ENCODE measurements at regions not wholly inside any gene's neighbourhood (a gene's known extent, or its start where the extent isn't known, plus 50 kb on each side); places are given as distances from the start of the nearest gene placed in this dataset.

GRCh38 chr4:36508394-36508793, 227.0 kb downstream of the DTHD1 start:
- no peak for ATAC-seq
- Histone ChIP-seq H3K4me1 (no peaks in the 10 kb centered on the region), H3K4me3 (no peak overlapping the region), H3K9me3 (no peaks in the 10 kb centered on the region), H3K4me2 (no peak overlapping the region), H3K27ac (no peak overlapping the region)
- CTCF ChIA-PET, result no interaction called here
- POLR2A ChIA-PET, result no interaction called here
- FAIRE-seq, result no peak
- TF ChIP-seq NR3C1 (IDR thresholded peaks at IDR 0.05), result no peak
- no peak for TF ChIP-seq PHF8 (IDR thresholded peaks at IDR 0.05; ENCODE audit: borderline replicate concordance, low read depth)
- TF ChIP-seq FOSL2 (IDR thresholded peaks at IDR 0.05), result no peak
- no peak for TF ChIP-seq FOSL2 (CRISPR knock-in tag; IDR thresholded peaks at IDR 0.05)
- TF ChIP-seq E2F6 (IDR thresholded peaks at IDR 0.05; ENCODE audit: borderline replicate concordance, low read depth), result no peak
- TF ChIP-seq JUN (IDR thresholded peaks at IDR 0.05), result no peak
- no peak for TF ChIP-seq MAZ (IDR thresholded peaks at IDR 0.05; ENCODE audit: borderline replicate concordance, low read depth, low read length)
- TF ChIP-seq HMGXB4 (CRISPR knock-in tag; IDR thresholded peaks at IDR 0.05; ENCODE audit: borderline replicate concordance), result no peak
- no peak for TF ChIP-seq SREBF2 (IDR thresholded peaks at IDR 0.05)
- TF ChIP-seq ZSCAN20 (CRISPR knock-in tag; IDR thresholded peaks at IDR 0.05), result no peak
- TF ChIP-seq FOXS1 (CRISPR knock-in tag; IDR thresholded peaks at IDR 0.05), result no peak
- TF ChIP-seq CHD4 (IDR thresholded peaks at IDR 0.05; ENCODE audit: borderline replicate concordance), result no peak
- no peak for TF ChIP-seq CEBPB (IDR thresholded peaks at IDR 0.05)
- no peak for TF ChIP-seq RCOR1 (IDR thresholded peaks at IDR 0.05; ENCODE audit: low read depth, low read length)
- no peak for TF ChIP-seq GATA3 (IDR thresholded peaks at IDR 0.05; ENCODE audit: borderline replicate concordance)
- TF ChIP-seq SMC3 (IDR thresholded peaks at IDR 0.05), result no peak
- no peak for TF ChIP-seq BHLHE40 (IDR thresholded peaks at IDR 0.05; ENCODE audit: low read depth, low read length)
- 24% methylated on average over 2 of the region's 2 CpGs for WGBS (ENCODE audit: missing lambda C conversion rate)
- DNase-seq (ENCODE audit: low read depth in 1 of 2, low spot score in 1 of 2), result no peak

GRCh38 chr4:36509845-36510244, 228.4 kb downstream of the DTHD1 start:
- 0% methylated on average over 3 of the region's 3 CpGs for WGBS (ENCODE audit: missing lambda C conversion rate)
- POLR2A ChIA-PET, result no interaction called here
- no peaks in the 10 kb centered on the region for H3K9me3 ChIP-seq
- H3K4me1 ChIP-seq, result no peaks in the 10 kb centered on the region
- H3K27ac ChIP-seq, result no peak overlapping the region
- CTCF ChIA-PET, result no interaction called here
- TF ChIP-seq HOXB13 (CRISPR knock-in tag; IDR thresholded peaks at IDR 0.05; ENCODE audit: low read depth) (no peak), HOXA7 (CRISPR knock-in tag; IDR thresholded peaks at IDR 0.05) (no peak), SMC3 (IDR thresholded peaks at IDR 0.05) (no peak), POLR2A (IDR thresholded peaks at IDR 0.05; ENCODE audit: low read length) (no peak)
- H3K4me2 ChIP-seq, result no peak overlapping the region
- no peak for DNase-seq (ENCODE audit: low read depth in 1 of 2, low spot score in 1 of 2)
- no peak for FAIRE-seq
- no peak for ATAC-seq
- no peak overlapping the region for H3K4me3 ChIP-seq

GRCh38 chr4:36511785-36512184, 230.4 kb downstream of the DTHD1 start:
- Histone ChIP-seq H3K4me2 (no peak overlapping the region), H3K4me1 (no peaks in the 10 kb centered on the region), H3K4me3 (no peak overlapping the region), H3K27ac (no peak overlapping the region), H3K9me3 (no peaks in the 10 kb centered on the region)
- DNase-seq (ENCODE audit: low read depth in 1 of 2, low spot score in 1 of 2) (no peak), FAIRE-seq (no peak), ATAC-seq (no peak)
- TF ChIP-seq FOXS1 (CRISPR knock-in tag; IDR thresholded peaks at IDR 0.05) (no peak), CTCF (IDR thresholded peaks at IDR 0.05) (no peak), CEBPB (IDR thresholded peaks at IDR 0.05) (no peak), CHD4 (IDR thresholded peaks at IDR 0.05; ENCODE audit: borderline replicate concordance) (no peak), NPAS2 (CRISPR knock-in tag; IDR thresholded peaks at IDR 0.05; ENCODE audit: borderline replicate concordance) (no peak), ZNF302 (CRISPR knock-in tag; IDR thresholded peaks at IDR 0.05) (no peak), CHD2 (IDR thresholded peaks at IDR 0.05; ENCODE audit: low read length, partially characterized antibody) (no peak), BHLHE40 (IDR thresholded peaks at IDR 0.05; ENCODE audit: low read depth, low read length) (no peak), HEYL (CRISPR knock-in tag; IDR thresholded peaks at IDR 0.05) (no peak), MAZ (IDR thresholded peaks at IDR 0.05; ENCODE audit: borderline replicate concordance, low read depth, low read length) (no peak), HDAC2 (IDR thresholded peaks at IDR 0.05) (no peak), ZSCAN20 (CRISPR knock-in tag; IDR thresholded peaks at IDR 0.05) (no peak)
- WGBS (ENCODE audit: missing lambda C conversion rate), result 46% methylated on average over 1 of the region's 1 CpG
- ChIA-PET CTCF (no interaction called here), POLR2A (no interaction called here)
